Stimulated activated naive B cell treated with anti-CD40 and anti-IgM and Interleukin-4, amounts not matched to agents 10 μg/mL and 1 μg/mL and 100 μg/mL, for 72 hours (primary cell): ENCODE measurements at regions not wholly inside any gene's neighbourhood (a gene's known extent, or its start where the extent isn't known, plus 50 kb on each side); places are given as distances from the start of the nearest gene placed in this dataset.

Source experiments
- ATAC-seq, 2 donors: fragments of 150-1000 bp; cut with Tn5 transposase; replicated peaks; 2 replicates each; pipeline ENCODE4 v1.10.0; 2021; ENCODE audit warnings: moderate library complexity in 1 of 2
- DNase-seq: peaks from one replicate; pipeline ENCODE4 v3.0.0; 2021
- H3K27ac Mint-ChIP-seq: one replicate; pipeline ENCODE4 v1.8.0; 2022; ENCODE audit warnings: mild to moderate bottlenecking, mixed read lengths
- H3K27me3 Mint-ChIP-seq, 2 donors: one replicate each; pipeline ENCODE4 v1.8.0; 2022; ENCODE audit warnings: mixed read lengths in 2 of 2
- H3K36me3 Mint-ChIP-seq, 2 donors: one replicate each; pipeline ENCODE4 v1.8.0; 2022; ENCODE audit warnings: mixed read lengths in 2 of 2, mild to moderate bottlenecking in 1 of 2
- H3K4me1 Mint-ChIP-seq, 2 donors: one replicate each; pipeline ENCODE4 v1.8.0; 2022; ENCODE audit warnings: mixed read lengths in 2 of 2, mild to moderate bottlenecking in 1 of 2
- H3K4me3 Mint-ChIP-seq, 2 donors: one replicate each; pipeline ENCODE4 v1.8.0; 2022; ENCODE audit warnings: mild to moderate bottlenecking in 2 of 2, mixed read lengths in 2 of 2, moderate library complexity in 1 of 2
- H3K9me3 Mint-ChIP-seq, 2 donors: one replicate each; pipeline ENCODE4 v1.8.0; 2022; ENCODE audit warnings: mixed read lengths in 2 of 2, mild to moderate bottlenecking in 1 of 2

GRCh38 chr12:89180496-89180895, 171.8 kb downstream of the DUSP6 start:
- Mint-ChIP-seq H3K27me3 (peaks cover 0 to 5% of the 10 kb centered on the region in 2 donors), H3K27ac (no peak overlapping the region), H3K9me3 (no peaks in the 10 kb centered on the region), H3K36me3 (no peaks in the 10 kb centered on the region), H3K4me1 (peaks cover 14 to 37% of the 10 kb centered on the region in 2 donors), H3K4me3 (no peak overlapping the region)
- ATAC-seq (no peak), DNase-seq (no peak)

- peaks cover 0 to 5% of the 10 kb centered on the region in 2 donors for H3K27me3 Mint-ChIP-seq
- no peaks in the 10 kb centered on the region for H3K9me3 Mint-ChIP-seq
- H3K4me1 Mint-ChIP-seq, result peaks cover 14 to 37% of the 10 kb centered on the region in 2 donors
- peak overlapping the region; percentile 32 for H3K27ac Mint-ChIP-seq
- DNase-seq (no peak), ATAC-seq (no peak)
- no peak overlapping the region for H3K4me3 Mint-ChIP-seq
- no peaks in the 10 kb centered on the region for H3K36me3 Mint-ChIP-seq
These were observed 172.3 kb downstream of the DUSP6 start for GRCh38 chr12:89179983-89180382.

GRCh38 chr12:89179245-89179644, 173.1 kb downstream of the DUSP6 start:
- H3K27me3 Mint-ChIP-seq, result peaks cover 0 to 5% of the 10 kb centered on the region in 2 donors
- peaks cover 14 to 37% of the 10 kb centered on the region in 2 donors for H3K4me1 Mint-ChIP-seq
- no peak for DNase-seq
- ATAC-seq, result peak; percentile 60 to 65
- no peaks in the 10 kb centered on the region for H3K36me3 Mint-ChIP-seq
- H3K4me3 Mint-ChIP-seq, result no peak overlapping the region
- H3K9me3 Mint-ChIP-seq, result no peaks in the 10 kb centered on the region
- no peak overlapping the region for H3K27ac Mint-ChIP-seq

- H3K36me3 Mint-ChIP-seq, result no peaks in the 10 kb centered on the region
- no peak for ATAC-seq
- H3K4me1 Mint-ChIP-seq, result peaks cover 17 to 41% of the 10 kb centered on the region in 2 donors
- no peak overlapping the region for H3K4me3 Mint-ChIP-seq
- peaks cover 0 to 5% of the 10 kb centered on the region in 2 donors for H3K27me3 Mint-ChIP-seq
- DNase-seq, result no peak
- H3K9me3 Mint-ChIP-seq, result no peaks in the 10 kb centered on the region
- no peak overlapping the region for H3K27ac Mint-ChIP-seq
These were observed 174.4 kb downstream of the DUSP6 start for GRCh38 chr12:89177802-89178395.

GRCh38 chr12:89176676-89177075, 175.6 kb downstream of the DUSP6 start:
- no peak for DNase-seq
- peaks cover 0 to 3% of the 10 kb centered on the region in 2 donors for H3K9me3 Mint-ChIP-seq
- no peak overlapping the region for H3K27ac Mint-ChIP-seq
- no peaks in the 10 kb centered on the region for H3K36me3 Mint-ChIP-seq
- peaks cover 0 to 5% of the 10 kb centered on the region in 2 donors for H3K27me3 Mint-ChIP-seq
- peak; percentile 30 to 41 for ATAC-seq
- peaks cover 12 to 30% of the 10 kb centered on the region in 2 donors for H3K4me1 Mint-ChIP-seq
- no peak overlapping the region for H3K4me3 Mint-ChIP-seq

- H3K9me3 Mint-ChIP-seq, result peaks cover 0 to 4% of the 10 kb centered on the region in 2 donors
- DNase-seq (no peak), ATAC-seq (no peak)
- no peak overlapping the region for H3K4me3 Mint-ChIP-seq
- H3K27ac Mint-ChIP-seq, result no peak overlapping the region
- peaks cover 5 to 18% of the 10 kb centered on the region in 2 donors for H3K4me1 Mint-ChIP-seq
- no peaks in the 10 kb centered on the region for H3K27me3 Mint-ChIP-seq
- H3K36me3 Mint-ChIP-seq, result peaks cover 0 to 1% of the 10 kb centered on the region in 2 donors
These were observed 178.6 kb downstream of the DUSP6 start for GRCh38 chr12:89173678-89174077.

GRCh38 chr12:89173096-89173495, 179.2 kb downstream of the DUSP6 start:
- Mint-ChIP-seq H3K27me3 (no peaks in the 10 kb centered on the region), H3K27ac (no peak overlapping the region), H3K9me3 (peaks cover 0 to 4% of the 10 kb centered on the region in 2 donors), H3K36me3 (peaks cover 0 to 1% of the 10 kb centered on the region in 2 donors), H3K4me3 (no peak overlapping the region), H3K4me1 (peaks cover 9 to 24% of the 10 kb centered on the region in 2 donors)
- no peak for ATAC-seq
- no peak for DNase-seq

GRCh38 chr12:89172224-89172623, 180.1 kb downstream of the DUSP6 start:
- H3K36me3 Mint-ChIP-seq, result peaks cover 0 to 1% of the 10 kb centered on the region in 2 donors
- peaks cover 12 to 26% of the 10 kb centered on the region in 2 donors for H3K4me1 Mint-ChIP-seq
- no peak overlapping the region for H3K4me3 Mint-ChIP-seq
- peaks cover 0 to 4% of the 10 kb centered on the region in 2 donors for H3K9me3 Mint-ChIP-seq
- no peak for ATAC-seq
- H3K27me3 Mint-ChIP-seq, result no peaks in the 10 kb centered on the region
- no peak overlapping the region for H3K27ac Mint-ChIP-seq
- no peak for DNase-seq

- peaks cover 0 to 1% of the 10 kb centered on the region in 2 donors for H3K36me3 Mint-ChIP-seq
- H3K27ac Mint-ChIP-seq, result no peak overlapping the region
- DNase-seq (no peak), ATAC-seq (no peak)
- peaks cover 0 to 4% of the 10 kb centered on the region in 2 donors for H3K9me3 Mint-ChIP-seq
- peaks cover 27 to 43% of the 10 kb centered on the region in 2 donors for H3K4me1 Mint-ChIP-seq
- no peaks in the 10 kb centered on the region for H3K27me3 Mint-ChIP-seq
- H3K4me3 Mint-ChIP-seq, result no peak overlapping the region
These were observed 183.0 kb downstream of the DUSP6 start for GRCh38 chr12:89169321-89169720.

- no peak for ATAC-seq
- Mint-ChIP-seq H3K4me1 (peaks cover 24 to 40% of the 10 kb centered on the region in 2 donors), H3K27ac (no peak overlapping the region), H3K9me3 (peaks cover 0 to 4% of the 10 kb centered on the region in 2 donors), H3K36me3 (peaks cover 0 to 1% of the 10 kb centered on the region in 2 donors), H3K27me3 (no peaks in the 10 kb centered on the region), H3K4me3 (no peak overlapping the region)
- DNase-seq, result no peak
These were observed 184.3 kb downstream of the DUSP6 start for GRCh38 chr12:89167986-89168385.

GRCh38 chr12:89166525-89166934, 185.8 kb downstream of the DUSP6 start:
- peaks cover 24 to 38% of the 10 kb centered on the region in 2 donors for H3K4me1 Mint-ChIP-seq
- H3K4me3 Mint-ChIP-seq, result no peak overlapping the region
- peaks cover 0 to 1% of the 10 kb centered on the region in 2 donors for H3K36me3 Mint-ChIP-seq
- ATAC-seq (peak; percentile 86 to 93), DNase-seq (no peak)
- peaks cover 0 to under 1% of the 10 kb centered on the region in 2 donors for H3K9me3 Mint-ChIP-seq
- peak overlapping the region; percentile 38 for H3K27ac Mint-ChIP-seq
- no peaks in the 10 kb centered on the region for H3K27me3 Mint-ChIP-seq

- H3K27me3 Mint-ChIP-seq, result no peaks in the 10 kb centered on the region
- H3K4me1 Mint-ChIP-seq, result peaks cover 24 to 38% of the 10 kb centered on the region in 2 donors
- H3K36me3 Mint-ChIP-seq, result no peaks in the 10 kb centered on the region
- no peak for DNase-seq
- no peak for ATAC-seq
- peak overlapping the region; percentile 38 for H3K27ac Mint-ChIP-seq
- no peak overlapping the region for H3K4me3 Mint-ChIP-seq
- no peaks in the 10 kb centered on the region for H3K9me3 Mint-ChIP-seq
These were observed 186.2 kb downstream of the DUSP6 start for GRCh38 chr12:89166121-89166520.

- DNase-seq (no peak), ATAC-seq (no peak)
- H3K4me1 Mint-ChIP-seq, result peaks cover 24 to 38% of the 10 kb centered on the region in 2 donors
- no peaks in the 10 kb centered on the region for H3K36me3 Mint-ChIP-seq
- H3K4me3 Mint-ChIP-seq, result no peak overlapping the region
- no peaks in the 10 kb centered on the region for H3K27me3 Mint-ChIP-seq
- H3K9me3 Mint-ChIP-seq, result no peaks in the 10 kb centered on the region
- no peak overlapping the region for H3K27ac Mint-ChIP-seq
These were observed 186.6 kb downstream of the DUSP6 start for GRCh38 chr12:89165703-89166102.

- peaks cover 24 to 33% of the 10 kb centered on the region in 2 donors for H3K4me1 Mint-ChIP-seq
- no peaks in the 10 kb centered on the region for H3K27me3 Mint-ChIP-seq
- H3K9me3 Mint-ChIP-seq, result no peaks in the 10 kb centered on the region
- no peaks in the 10 kb centered on the region for H3K36me3 Mint-ChIP-seq
- no peak for ATAC-seq
- no peak for DNase-seq
- H3K27ac Mint-ChIP-seq, result no peak overlapping the region
- no peak overlapping the region for H3K4me3 Mint-ChIP-seq
These were observed 188.4 kb downstream of the DUSP6 start for GRCh38 chr12:89163918-89164317.

- peak; percentile 19 for DNase-seq
- Mint-ChIP-seq H3K36me3 (no peaks in the 10 kb centered on the region), H3K4me1 (peaks cover 19 to 22% of the 10 kb centered on the region in 2 donors), H3K4me3 (no peak overlapping the region), H3K27ac (no peak overlapping the region), H3K9me3 (no peaks in the 10 kb centered on the region), H3K27me3 (no peaks in the 10 kb centered on the region)
- peak; percentile 75 to 76 for ATAC-seq
These were observed 189.6 kb downstream of the DUSP6 start for GRCh38 chr12:89162589-89163261.
